Small intestine (tissue), 7 donors: ENCODE measurements at regions not wholly inside any gene's neighbourhood (a gene's known extent, or its start where the extent isn't known, plus 50 kb on each side); places are given as distances from the start of the nearest gene placed in this dataset.

Source experiments
- DNase-seq, 2 donors: peaks; one replicate each; pipeline versions ENCODE4 v3.0.0 to v3.0.0-alpha.2; 2013
- FAIRE-seq: peaks from 2 replicates; lab custom pipeline; 2012; peaks lifted over from hg19 to GRCh38; lab: Jason Lieb, UNC
- H3K27ac ChIP-seq, 3 donors: one replicate each; pipeline ENCODE4 v1.5.1; 2013; ENCODE audit warnings: low read length in 2 of 3, mild to moderate bottlenecking in 2 of 3, control low read depth in 1 of 3, inconsistent platforms in 1 of 3, low read depth in 1 of 3, moderate library complexity in 1 of 3
- H3K27me3 ChIP-seq, 3 donors: one replicate each; pipeline ENCODE4 v1.6.1; 2013; ENCODE audit warnings: low read length in 3 of 3, inconsistent platforms in 1 of 3; ENCODE audit not compliant: control insufficient read depth in 3 of 3, insufficient read depth in 3 of 3
- H3K36me3 ChIP-seq, 3 donors: one replicate each; pipeline ENCODE4 v1.6.1; 2013; ENCODE audit warnings: low read length in 3 of 3, inconsistent platforms in 1 of 3, low read depth in 1 of 3, mild to moderate bottlenecking in 1 of 3, moderate library complexity in 1 of 3; ENCODE audit not compliant: control insufficient read depth in 3 of 3, insufficient read depth in 2 of 3
- H3K4me1 ChIP-seq, 3 donors: one replicate each; pipeline ENCODE4 v1.6.1; 2013; ENCODE audit warnings: low read length in 2 of 3, inconsistent platforms in 1 of 3, low read depth in 1 of 3, mild to moderate bottlenecking in 1 of 3, moderate library complexity in 1 of 3; ENCODE audit not compliant: control insufficient read depth in 3 of 3, insufficient read depth in 2 of 3
- H3K4me3 ChIP-seq, 3 donors: one replicate each; pipeline ENCODE4 v1.5.1; 2013; ENCODE audit warnings: low read length in 3 of 3, control low read depth in 1 of 3, inconsistent platforms in 1 of 3, low read depth in 1 of 3, mild to moderate bottlenecking in 1 of 3, moderate library complexity in 1 of 3
- H3K9me3 ChIP-seq, 2 donors: one replicate each; pipeline ENCODE4 v1.6.1; 2013; ENCODE audit warnings: low read depth in 1 of 2, low read length in 1 of 2; ENCODE audit not compliant: control insufficient read depth in 2 of 2, insufficient read depth in 1 of 2
- WGBS, 3 donors: extraction: QIAGEN DNeasy Blood & Tissue Kit; methylation state at CpG; one replicate each; pipeline ENCODE4 v1.1.7; 2013; 5-methylcytosine and 5-hydroxymethylcytosine counted together
- donor health status: healthy with polysubstance abuse.
- donor health status: control.
- donor health status: control.
- donor health status: Bipolar disorder and iron deficiency.
- donor health status: healthy.

DNA sequence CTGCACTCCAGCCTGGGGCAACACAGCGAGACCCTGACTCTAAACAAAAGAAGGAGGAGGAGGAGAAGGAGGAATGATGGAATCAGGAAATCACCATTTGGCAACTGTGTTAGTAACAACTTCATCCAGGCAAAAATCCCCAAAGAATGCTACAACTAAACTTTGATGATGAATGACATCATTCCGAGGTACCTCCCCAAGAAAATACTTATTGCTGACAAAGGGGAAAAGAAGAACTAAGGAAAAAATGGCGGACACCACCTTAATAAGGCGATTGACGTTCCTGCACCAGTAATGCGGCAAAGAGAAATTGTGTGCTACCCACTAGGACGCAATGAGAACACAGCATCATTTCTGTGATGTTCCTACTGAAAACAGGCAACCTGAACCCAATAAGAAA lies 78.2 kb upstream of the SLC6A11 start:
- H3K27me3 ChIP-seq: peaks cover 0 to 13% (median 6%) of the 10 kb centered on the region in 3 donors
- FAIRE-seq (no peak), DNase-seq (no peak)
- H3K4me3 ChIP-seq: no peak overlapping the region
- WGBS, 3 donors: 85 to 93% (median 91%) methylated on average over 7 of the region's 7 CpGs
- no peaks in the 10 kb centered on the region for H3K4me1 ChIP-seq
- H3K9me3 ChIP-seq: peaks cover 2 to 3% of the 10 kb centered on the region in 2 donors
- H3K27ac ChIP-seq: no peak overlapping the region
- H3K36me3 ChIP-seq: no peaks in the 10 kb centered on the region

DNA sequence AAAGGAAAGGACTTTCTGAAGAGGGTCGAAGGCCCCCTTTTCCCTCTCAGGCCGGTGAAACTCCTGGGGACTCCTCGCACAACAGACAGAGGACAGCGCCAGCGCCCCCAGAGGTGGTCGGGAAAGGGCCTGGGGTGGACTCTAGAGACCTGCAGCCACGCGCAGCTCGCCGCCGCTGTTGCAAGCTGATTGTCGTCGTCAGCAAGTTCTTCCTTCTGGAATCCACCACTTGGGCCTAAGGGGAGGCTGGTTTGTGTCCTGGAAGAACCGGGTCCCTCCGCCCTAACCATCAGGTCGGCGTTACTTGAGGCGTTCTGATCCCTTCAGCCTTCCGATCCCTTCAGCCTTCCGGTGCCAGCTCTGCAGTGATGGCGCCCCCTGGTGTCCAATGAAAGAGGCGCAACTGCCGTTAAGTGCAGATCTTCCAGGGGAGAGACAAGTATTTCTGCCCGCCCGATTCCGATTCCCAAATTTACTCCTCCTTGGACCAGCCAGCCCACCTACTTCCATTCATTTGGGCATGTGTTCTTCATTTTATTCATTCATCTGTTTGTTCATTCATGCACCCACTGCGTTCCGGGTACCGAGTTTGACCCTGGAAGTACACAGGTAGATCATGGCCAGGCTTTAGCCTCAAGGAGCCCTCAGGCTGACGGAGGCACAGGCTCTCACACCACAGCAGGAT lies 77.2 kb upstream of the SLC6A11 start:
- H3K27me3 ChIP-seq: peaks cover 0 to 13% (median 6%) of the 10 kb centered on the region in 3 donors
- 3 to 4% (median 3%) methylated on average over 29 to 30 of the region's 30 CpGs for WGBS, 3 donors
- peak; percentile 55 to 73 for DNase-seq
- FAIRE-seq: no peak
- no peaks in the 10 kb centered on the region for H3K36me3 ChIP-seq
- no peak overlapping the region for H3K27ac ChIP-seq
- no peak overlapping the region for H3K4me3 ChIP-seq
- H3K4me1 ChIP-seq: no peaks in the 10 kb centered on the region
- H3K9me3 ChIP-seq: peaks cover 1 to 3% of the 10 kb centered on the region in 2 donors

DNA sequence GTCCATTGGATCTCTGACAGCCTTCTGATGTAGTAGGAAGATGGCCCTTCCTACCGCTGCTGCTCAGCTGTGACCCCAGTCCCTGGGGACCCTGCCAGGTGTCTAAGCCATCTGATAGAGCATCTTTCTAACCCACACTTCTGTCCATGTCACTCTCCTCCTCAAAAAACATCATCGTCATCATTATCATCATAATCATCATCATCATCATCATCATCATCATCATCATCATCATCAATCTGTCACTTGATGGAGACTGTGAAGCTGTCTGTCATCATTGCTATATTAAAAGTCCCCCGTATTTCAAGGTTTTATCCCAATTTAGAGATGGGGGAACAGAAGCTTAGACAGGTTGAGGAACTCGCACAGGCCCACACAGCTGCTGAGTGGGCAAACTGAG lies 75.1 kb upstream of the SLC6A11 start:
- H3K9me3 ChIP-seq: no peaks in the 10 kb centered on the region
- H3K4me1 ChIP-seq: no peaks in the 10 kb centered on the region
- H3K4me3 ChIP-seq: no peak overlapping the region
- H3K27me3 ChIP-seq: peaks cover 0 to 13% (median 8%) of the 10 kb centered on the region in 3 donors
- no peak for DNase-seq
- 49 to 63% (median 61%) methylated on average over 4 of the region's 4 CpGs for WGBS, 3 donors
- FAIRE-seq: no peak
- H3K36me3 ChIP-seq: no peaks in the 10 kb centered on the region
- H3K27ac ChIP-seq: no peak overlapping the region

DNA sequence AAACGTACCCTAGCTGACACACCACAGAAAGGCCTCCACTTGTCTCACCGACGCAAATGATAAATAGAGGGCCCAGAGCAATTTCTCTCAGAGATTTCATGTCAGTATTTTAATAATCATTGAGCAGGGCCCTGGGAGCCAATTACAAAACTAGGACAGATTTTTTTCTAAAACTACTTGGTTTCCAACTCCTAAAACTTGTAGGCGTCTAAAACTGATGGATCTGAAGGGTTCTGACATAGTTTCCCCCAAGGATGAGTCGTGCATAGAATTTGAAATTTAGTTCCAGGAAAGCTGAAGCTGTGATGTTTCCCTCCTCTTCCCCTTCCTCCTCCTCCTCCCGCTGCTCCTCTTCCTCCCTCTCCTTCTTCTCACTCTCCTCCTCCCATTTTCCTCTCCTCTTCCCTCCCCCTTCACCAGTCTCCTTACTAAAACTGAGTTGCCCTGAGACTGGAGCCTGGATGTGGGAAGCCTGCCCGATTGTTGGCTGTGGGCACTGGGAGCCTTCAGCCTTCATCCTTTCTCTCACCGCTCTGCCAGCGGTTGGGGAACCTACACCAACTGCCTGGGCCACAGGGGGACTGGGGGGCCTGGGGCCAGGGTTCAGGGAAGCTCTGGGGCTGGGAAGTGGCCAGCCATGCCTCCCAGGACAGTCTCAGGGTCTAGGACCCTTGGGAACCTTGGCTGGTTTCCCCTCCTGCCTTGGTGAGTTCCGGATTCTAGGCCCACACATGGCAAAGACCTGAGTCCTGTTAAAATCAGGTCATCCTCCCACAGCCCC lies 73.9 kb upstream of the SLC6A11 start:
- Histone ChIP-seq H3K36me3 (no peaks in the 10 kb centered on the region), H3K9me3 (no peaks in the 10 kb centered on the region), H3K4me1 (no peaks in the 10 kb centered on the region), H3K4me3 (no peak overlapping the region), H3K27me3 (peaks cover 0 to 10% (median 4%) of the 10 kb centered on the region in 3 donors), H3K27ac (no peak overlapping the region)
- DNase-seq: no peak
- WGBS, 3 donors: 68 to 76% (median 71%) methylated on average over 10 of the region's 10 CpGs
- no peak for FAIRE-seq

DNA sequence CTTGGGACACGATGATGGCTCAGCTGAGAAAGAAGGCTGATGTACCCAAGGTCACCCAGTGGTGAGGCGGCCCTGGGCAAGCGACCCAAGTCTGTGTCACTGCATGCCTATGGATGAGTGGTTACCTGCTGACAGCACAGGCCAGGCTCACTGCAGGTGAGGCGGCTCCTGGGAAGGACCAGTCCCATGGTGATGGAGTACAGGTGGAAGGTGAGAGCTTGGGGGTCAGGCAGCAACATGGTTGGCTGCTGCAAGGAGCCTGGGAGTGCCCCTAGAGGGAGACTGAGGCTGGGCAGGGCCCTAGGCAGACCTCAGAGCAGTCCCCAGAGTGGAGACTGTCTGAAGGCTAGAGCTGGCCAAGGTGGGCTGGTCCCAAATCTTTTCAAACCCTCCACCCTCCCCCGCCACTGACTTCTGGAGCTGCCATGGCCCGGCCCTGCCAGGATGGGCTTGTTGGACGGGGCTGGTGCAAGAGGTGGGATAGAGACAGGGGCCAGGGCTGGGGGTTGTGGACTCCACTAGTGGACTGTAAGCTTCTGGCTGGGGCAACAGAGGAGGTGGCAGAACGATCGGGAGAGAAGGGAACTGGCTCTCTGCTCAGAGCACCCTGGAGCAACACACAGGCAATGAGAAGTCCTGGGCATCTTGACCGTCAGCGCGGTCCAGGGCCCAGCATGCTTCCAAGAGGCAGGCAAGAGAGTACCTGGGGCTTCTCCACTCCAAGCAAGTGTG lies 72.5 kb upstream of the SLC6A11 start:
- no peaks in the 10 kb centered on the region for H3K4me1 ChIP-seq
- 85 to 88% (median 88%) methylated on average over 12 of the region's 12 CpGs for WGBS, 3 donors

DNA sequence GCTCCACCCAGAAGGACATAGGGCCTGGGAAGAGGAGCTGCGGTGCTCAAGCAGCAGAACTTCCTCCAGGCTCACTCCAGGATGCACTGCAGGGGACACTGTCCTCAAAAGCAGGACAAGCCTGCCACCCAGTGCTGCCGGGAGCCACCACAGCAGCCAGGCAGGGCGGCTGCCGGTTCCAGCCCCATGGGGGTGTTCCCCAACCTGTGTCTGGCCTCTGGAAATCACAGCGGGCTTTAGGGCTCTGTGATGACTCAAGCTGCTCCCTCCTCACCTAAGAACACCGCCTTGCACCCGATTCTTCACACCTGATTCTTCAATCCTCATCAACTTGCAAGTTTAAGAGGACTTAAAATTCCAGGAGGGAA lies 71.9 kb upstream of the SLC6A11 start:
- Histone ChIP-seq H3K27me3 (peaks cover 0 to 2% (median 0%) of the 10 kb centered on the region in 3 donors), H3K4me1 (no peaks in the 10 kb centered on the region), H3K36me3 (no peaks in the 10 kb centered on the region), H3K9me3 (no peaks in the 10 kb centered on the region), H3K4me3 (no peak overlapping the region), H3K27ac (no peak overlapping the region)
- DNase-seq (no peak), FAIRE-seq (no peak)
- 16 to 23% (median 19%) methylated on average over 7 of the region's 7 CpGs for WGBS, 3 donors

More for the DNA sequence above, 72.5 kb upstream of the SLC6A11 start:
- Histone ChIP-seq H3K9me3 (no peaks in the 10 kb centered on the region), H3K27ac (no peak overlapping the region), H3K36me3 (no peaks in the 10 kb centered on the region), H3K4me3 (no peak overlapping the region), H3K27me3 (peaks cover 0 to 3% (median 2%) of the 10 kb centered on the region in 3 donors)
- DNase-seq (no peak), FAIRE-seq (no peak)

DNA sequence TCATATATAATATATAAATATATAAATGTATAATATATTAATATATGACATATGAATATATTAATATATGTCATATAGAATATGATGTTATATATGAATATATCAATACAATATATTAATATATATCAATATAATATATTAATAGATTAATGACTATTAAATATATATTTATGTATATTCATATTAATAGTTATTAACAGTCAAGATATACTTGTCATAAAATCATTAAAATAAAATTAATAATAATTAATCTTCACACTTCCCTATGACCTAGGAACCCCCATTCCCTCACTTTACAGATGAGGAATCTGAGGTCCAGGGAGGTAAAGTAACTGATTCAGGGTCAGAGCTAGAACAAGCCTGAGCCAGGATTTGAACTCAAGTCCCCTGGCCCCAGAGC lies 70.6 kb upstream of the SLC6A11 start:
- peaks cover 0 to 5% (median 0%) of the 10 kb centered on the region in 3 donors for H3K27me3 ChIP-seq
- no peaks in the 10 kb centered on the region for H3K9me3 ChIP-seq
- no peak overlapping the region for H3K27ac ChIP-seq
- H3K4me3 ChIP-seq: no peak overlapping the region
- no peak for FAIRE-seq
- DNase-seq: no peak
- no peaks in the 10 kb centered on the region for H3K36me3 ChIP-seq
- no peaks in the 10 kb centered on the region for H3K4me1 ChIP-seq

DNA sequence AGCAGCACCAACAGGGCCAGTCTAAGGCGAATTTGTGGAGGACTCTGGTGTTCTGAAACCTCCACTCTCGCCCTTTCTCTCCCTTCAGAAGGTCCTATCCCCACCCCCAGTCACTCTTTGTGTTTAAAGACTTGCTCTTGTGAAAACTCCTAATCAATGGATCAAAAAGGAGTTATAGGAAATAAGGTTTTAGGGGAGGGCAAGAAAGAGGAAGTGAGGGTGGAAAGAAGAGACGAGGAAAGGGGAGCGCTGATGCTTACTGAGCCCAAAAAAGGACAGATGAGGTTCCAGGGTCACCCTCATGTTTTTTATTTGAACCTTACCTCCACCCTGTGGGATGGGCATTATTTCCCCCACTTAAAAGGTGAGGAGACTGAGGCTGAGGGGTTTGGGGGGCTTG lies 70.0 kb upstream of the SLC6A11 start:
- Histone ChIP-seq H3K4me1 (no peaks in the 10 kb centered on the region), H3K27ac (no peak overlapping the region), H3K27me3 (peaks cover 0 to 5% (median 0%) of the 10 kb centered on the region in 3 donors), H3K36me3 (no peaks in the 10 kb centered on the region), H3K9me3 (no peaks in the 10 kb centered on the region), H3K4me3 (no peak overlapping the region)
- FAIRE-seq: no peak
- 52 to 63% (median 60%) methylated on average over 4 of the region's 4 CpGs for WGBS, 3 donors
- DNase-seq: no peak
